Testis (tissue), 2 donors: ENCODE measurements at regions not wholly inside any gene's neighbourhood (a gene's known extent, or its start where the extent isn't known, plus 50 kb on each side); places are given as distances from the start of the nearest gene placed in this dataset.

Experiments used
- POLR2A ChIP-seq: fragments of 450-650 bp; IDR thresholded peaks from one replicate; pipeline ENCODE4 v1.6.1; 2017; ENCODE audit warnings: antibody characterized with exemption, mild to moderate bottlenecking, moderate library complexity
- TF ChIP-seq, protein P1 (sequence below), 3 experiments: fragments of 450-650 bp in 2 of 3; fragments of 200-600 bp in 1 of 3; sonication (generic) in 1 of 3; IDR thresholded peaks; one replicate each; pipeline ENCODE4 v1.5.1; 2016 to 2019; ENCODE audit warnings: antibody characterized with exemption in 3 of 3, mild to moderate bottlenecking in 2 of 3, moderate library complexity in 1 of 3

DNA sequence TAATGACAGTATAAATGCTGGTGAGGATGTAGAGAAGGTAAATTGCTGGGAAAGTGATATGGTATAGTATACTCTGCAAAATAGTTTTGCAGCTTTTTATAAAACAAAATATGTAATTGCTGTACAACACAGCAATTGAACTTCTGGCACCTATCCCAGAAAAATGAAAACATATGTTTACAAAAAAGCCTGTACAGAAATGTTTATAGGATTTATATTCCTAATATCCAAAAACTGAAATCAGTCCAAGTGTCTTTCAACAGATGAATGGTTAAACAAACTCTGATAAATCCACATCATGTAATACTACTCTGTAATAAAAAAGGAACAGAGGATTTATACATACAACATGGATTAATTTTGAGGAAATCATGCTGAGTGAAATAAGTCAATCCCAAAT, 198.4 kb upstream of the ACTRT1 start:
- TF ChIP-seq POLR2A, result no peak
- TF ChIP-seq, protein P1, sequence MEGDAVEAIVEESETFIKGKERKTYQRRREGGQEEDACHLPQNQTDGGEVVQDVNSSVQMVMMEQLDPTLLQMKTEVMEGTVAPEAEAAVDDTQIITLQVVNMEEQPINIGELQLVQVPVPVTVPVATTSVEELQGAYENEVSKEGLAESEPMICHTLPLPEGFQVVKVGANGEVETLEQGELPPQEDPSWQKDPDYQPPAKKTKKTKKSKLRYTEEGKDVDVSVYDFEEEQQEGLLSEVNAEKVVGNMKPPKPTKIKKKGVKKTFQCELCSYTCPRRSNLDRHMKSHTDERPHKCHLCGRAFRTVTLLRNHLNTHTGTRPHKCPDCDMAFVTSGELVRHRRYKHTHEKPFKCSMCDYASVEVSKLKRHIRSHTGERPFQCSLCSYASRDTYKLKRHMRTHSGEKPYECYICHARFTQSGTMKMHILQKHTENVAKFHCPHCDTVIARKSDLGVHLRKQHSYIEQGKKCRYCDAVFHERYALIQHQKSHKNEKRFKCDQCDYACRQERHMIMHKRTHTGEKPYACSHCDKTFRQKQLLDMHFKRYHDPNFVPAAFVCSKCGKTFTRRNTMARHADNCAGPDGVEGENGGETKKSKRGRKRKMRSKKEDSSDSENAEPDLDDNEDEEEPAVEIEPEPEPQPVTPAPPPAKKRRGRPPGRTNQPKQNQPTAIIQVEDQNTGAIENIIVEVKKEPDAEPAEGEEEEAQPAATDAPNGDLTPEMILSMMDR (IDR thresholded peaks at IDR 0.05), result no peak
